MM.1S (cell line): ENCODE measurements at regions not wholly inside any gene's neighbourhood (a gene's known extent, or its start where the extent isn't known, plus 50 kb on each side); places are given as distances from the start of the nearest gene placed in this dataset.

ENCODE experiments used
- EZH2 ChIP-seq: fragments of 300-600 bp; sonication (generic); optimal IDR thresholded peaks from 2 replicates; pipeline ENCODE3; 2017; ENCODE audit warnings: low read depth, mild to moderate bottlenecking, antibody characterized with exemption, low read length, mixed read lengths
- TF ChIP-seq, protein P1 (sequence below): fragments of 300-600 bp; sonication (generic); IDR thresholded peaks from 2 replicates; pipeline ENCODE4 v1.5.1; 2016; ENCODE audit warnings: antibody characterized with exemption, low read length, mixed read lengths

DNA sequence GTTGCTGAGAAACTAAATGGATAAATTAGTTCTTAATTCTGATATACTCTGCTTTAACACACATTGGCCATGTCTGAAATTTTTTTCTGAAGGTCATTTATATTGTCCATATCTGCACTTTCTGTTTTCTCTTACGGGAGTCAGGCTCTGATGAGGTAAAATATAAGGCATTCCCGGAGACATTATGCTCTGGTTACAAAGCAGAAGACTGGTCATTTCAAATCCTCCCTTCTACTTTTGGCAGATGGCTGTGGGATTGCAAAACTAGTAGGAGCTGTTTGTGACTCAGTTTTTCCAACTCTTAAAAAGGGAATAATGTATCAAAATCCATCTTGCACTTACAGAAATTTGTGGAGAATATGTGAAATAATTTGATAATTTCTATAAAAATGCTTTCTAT is 92.2 kb upstream of the CPHXL start:
- TF ChIP-seq, protein P1, sequence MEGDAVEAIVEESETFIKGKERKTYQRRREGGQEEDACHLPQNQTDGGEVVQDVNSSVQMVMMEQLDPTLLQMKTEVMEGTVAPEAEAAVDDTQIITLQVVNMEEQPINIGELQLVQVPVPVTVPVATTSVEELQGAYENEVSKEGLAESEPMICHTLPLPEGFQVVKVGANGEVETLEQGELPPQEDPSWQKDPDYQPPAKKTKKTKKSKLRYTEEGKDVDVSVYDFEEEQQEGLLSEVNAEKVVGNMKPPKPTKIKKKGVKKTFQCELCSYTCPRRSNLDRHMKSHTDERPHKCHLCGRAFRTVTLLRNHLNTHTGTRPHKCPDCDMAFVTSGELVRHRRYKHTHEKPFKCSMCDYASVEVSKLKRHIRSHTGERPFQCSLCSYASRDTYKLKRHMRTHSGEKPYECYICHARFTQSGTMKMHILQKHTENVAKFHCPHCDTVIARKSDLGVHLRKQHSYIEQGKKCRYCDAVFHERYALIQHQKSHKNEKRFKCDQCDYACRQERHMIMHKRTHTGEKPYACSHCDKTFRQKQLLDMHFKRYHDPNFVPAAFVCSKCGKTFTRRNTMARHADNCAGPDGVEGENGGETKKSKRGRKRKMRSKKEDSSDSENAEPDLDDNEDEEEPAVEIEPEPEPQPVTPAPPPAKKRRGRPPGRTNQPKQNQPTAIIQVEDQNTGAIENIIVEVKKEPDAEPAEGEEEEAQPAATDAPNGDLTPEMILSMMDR = no peak
- TF ChIP-seq EZH2 = no peak
